Esophagus (tissue), 2 donors: ENCODE measurements at regions not wholly inside any gene's neighbourhood (a gene's known extent, or its start where the extent isn't known, plus 50 kb on each side); places are given as distances from the start of the nearest gene placed in this dataset.

Experiments used
- H3K27ac ChIP-seq, 2 donors: one replicate each; pipeline ENCODE4 v1.5.1; 2013; ENCODE audit warnings: low read depth in 2 of 2, mild to moderate bottlenecking in 2 of 2, inconsistent platforms in 1 of 2, low read length in 1 of 2, moderate library complexity in 1 of 2
- H3K27me3 ChIP-seq, 2 donors: one replicate each; pipeline ENCODE4 v1.6.1; 2013; ENCODE audit warnings: low read length in 2 of 2, control low read depth in 1 of 2, mild to moderate bottlenecking in 1 of 2; ENCODE audit not compliant: insufficient read depth in 2 of 2, control insufficient read depth in 1 of 2
- H3K36me3 ChIP-seq, 2 donors: one replicate each; pipeline ENCODE4 v1.6.1; 2013; ENCODE audit warnings: low read length in 1 of 2; ENCODE audit not compliant: control insufficient read depth in 2 of 2, insufficient read depth in 2 of 2
- H3K4me1 ChIP-seq, 2 donors: one replicate each; pipeline ENCODE4 v1.6.1; 2013; ENCODE audit warnings: low read length in 1 of 2; ENCODE audit not compliant: control insufficient read depth in 2 of 2, insufficient read depth in 2 of 2
- H3K4me3 ChIP-seq, 2 donors: one replicate each; pipeline ENCODE4 v1.5.1; 2013; ENCODE audit warnings: low read length in 2 of 2, mild to moderate bottlenecking in 2 of 2, low read depth in 1 of 2, moderate library complexity in 1 of 2
- H3K9me3 ChIP-seq, 2 donors: one replicate each; pipeline ENCODE4 v1.6.1; 2013; ENCODE audit warnings: mild to moderate bottlenecking in 2 of 2, low read depth in 1 of 2, low read length in 1 of 2, moderate library complexity in 1 of 2; ENCODE audit not compliant: control insufficient read depth in 2 of 2, insufficient read depth in 1 of 2
- WGBS, 2 donors: extraction: QIAGEN DNeasy Blood & Tissue Kit; methylation state at CpG; one replicate each; pipeline ENCODE4 v1.1.7; 2013; 5-methylcytosine and 5-hydroxymethylcytosine counted together
- donor health status: healthy with polysubstance abuse.
- donor health status: Bipolar disorder and iron deficiency.

GRCh38 chr12:24049728-24050127 lies 100.3 kb upstream of the SOX5 start:
- WGBS, 2 donors, result 71 to 83% methylated on average over 3 of the region's 3 CpGs
- Histone ChIP-seq H3K27ac (no peak overlapping the region), H3K27me3 (no peaks in the 10 kb centered on the region), H3K9me3 (no peaks in the 10 kb centered on the region), H3K4me3 (no peak overlapping the region), H3K36me3 (no peaks in the 10 kb centered on the region), H3K4me1 (no peaks in the 10 kb centered on the region)

GRCh38 chr12:24049101-24049500 lies 99.6 kb upstream of the SOX5 start:
- whole genome bisulfite sequencing, 2 donors, result 64 to 81% methylated on average over 3 of the region's 3 CpGs
- Histone ChIP-seq H3K27me3 (no peaks in the 10 kb centered on the region), H3K27ac (no peak overlapping the region), H3K4me3 (no peak overlapping the region), H3K36me3 (no peaks in the 10 kb centered on the region), H3K4me1 (no peaks in the 10 kb centered on the region), H3K9me3 (no peaks in the 10 kb centered on the region)

- Histone ChIP-seq H3K36me3 (no peaks in the 10 kb centered on the region), H3K4me3 (no peak overlapping the region), H3K27me3 (no peaks in the 10 kb centered on the region), H3K4me1 (no peaks in the 10 kb centered on the region), H3K9me3 (no peaks in the 10 kb centered on the region), H3K27ac (no peak overlapping the region)
- 94 to 95% methylated on average over 4 of the region's 4 CpGs for WGBS, 2 donors
Measured at GRCh38 chr12:24048446-24048845, 99.0 kb upstream of the SOX5 start.

- Histone ChIP-seq H3K9me3 (no peaks in the 10 kb centered on the region), H3K4me1 (no peaks in the 10 kb centered on the region), H3K27ac (no peak overlapping the region), H3K4me3 (no peak overlapping the region), H3K27me3 (no peaks in the 10 kb centered on the region), H3K36me3 (no peaks in the 10 kb centered on the region)
- WGBS, 2 donors, result 84 to 89% methylated on average over 4 of the region's 4 CpGs
Measured at GRCh38 chr12:24047326-24047725, 97.9 kb upstream of the SOX5 start.

GRCh38 chr12:24045816-24046257 lies 96.4 kb upstream of the SOX5 start:
- no peaks in the 10 kb centered on the region for H3K36me3 ChIP-seq
- H3K4me1 ChIP-seq, result no peaks in the 10 kb centered on the region
- H3K27ac ChIP-seq, result no peak overlapping the region
- no peaks in the 10 kb centered on the region for H3K27me3 ChIP-seq
- no peak overlapping the region for H3K4me3 ChIP-seq
- 40 to 48% methylated on average over 5 of the region's 5 CpGs for WGBS, 2 donors
- no peaks in the 10 kb centered on the region for H3K9me3 ChIP-seq

- Histone ChIP-seq H3K27me3 (no peaks in the 10 kb centered on the region), H3K4me3 (no peak overlapping the region), H3K4me1 (no peaks in the 10 kb centered on the region), H3K27ac (no peak overlapping the region), H3K36me3 (no peaks in the 10 kb centered on the region), H3K9me3 (no peaks in the 10 kb centered on the region)
- 87 to 91% methylated on average over 5 of the region's 5 CpGs for WGBS, 2 donors
Measured at GRCh38 chr12:24044941-24045703, 95.7 kb upstream of the SOX5 start.

- H3K36me3 ChIP-seq, result no peaks in the 10 kb centered on the region
- no peaks in the 10 kb centered on the region for H3K9me3 ChIP-seq
- no peak overlapping the region for H3K4me3 ChIP-seq
- no peak overlapping the region for H3K27ac ChIP-seq
- H3K4me1 ChIP-seq, result no peaks in the 10 kb centered on the region
- no peaks in the 10 kb centered on the region for H3K27me3 ChIP-seq
Measured at GRCh38 chr12:24042651-24043050, 93.2 kb upstream of the SOX5 start.

- no peaks in the 10 kb centered on the region for H3K36me3 ChIP-seq
- no peaks in the 10 kb centered on the region for H3K27me3 ChIP-seq
- H3K4me1 ChIP-seq, result no peaks in the 10 kb centered on the region
- 25 to 50% methylated on average over 1 of the region's 1 CpG for whole genome bisulfite sequencing, 2 donors
- H3K9me3 ChIP-seq, result no peaks in the 10 kb centered on the region
- no peak overlapping the region for H3K27ac ChIP-seq
- H3K4me3 ChIP-seq, result no peak overlapping the region
Measured at GRCh38 chr12:24039113-24039525, 89.6 kb upstream of the SOX5 start.

GRCh38 chr12:24038211-24038997 lies 88.9 kb upstream of the SOX5 start:
- Histone ChIP-seq H3K27me3 (no peaks in the 10 kb centered on the region), H3K4me1 (no peaks in the 10 kb centered on the region), H3K9me3 (no peaks in the 10 kb centered on the region), H3K27ac (no peak overlapping the region), H3K36me3 (no peaks in the 10 kb centered on the region), H3K4me3 (no peak overlapping the region)
- WGBS, 2 donors, result 78 to 80% methylated on average over 6 of the region's 6 CpGs
